ENCODE measurements at regions not wholly inside any gene's neighbourhood (a gene's known extent, or its start where the extent isn't known, plus 50 kb on each side); places are given as distances from the start of the nearest gene placed in this dataset.

DNA sequence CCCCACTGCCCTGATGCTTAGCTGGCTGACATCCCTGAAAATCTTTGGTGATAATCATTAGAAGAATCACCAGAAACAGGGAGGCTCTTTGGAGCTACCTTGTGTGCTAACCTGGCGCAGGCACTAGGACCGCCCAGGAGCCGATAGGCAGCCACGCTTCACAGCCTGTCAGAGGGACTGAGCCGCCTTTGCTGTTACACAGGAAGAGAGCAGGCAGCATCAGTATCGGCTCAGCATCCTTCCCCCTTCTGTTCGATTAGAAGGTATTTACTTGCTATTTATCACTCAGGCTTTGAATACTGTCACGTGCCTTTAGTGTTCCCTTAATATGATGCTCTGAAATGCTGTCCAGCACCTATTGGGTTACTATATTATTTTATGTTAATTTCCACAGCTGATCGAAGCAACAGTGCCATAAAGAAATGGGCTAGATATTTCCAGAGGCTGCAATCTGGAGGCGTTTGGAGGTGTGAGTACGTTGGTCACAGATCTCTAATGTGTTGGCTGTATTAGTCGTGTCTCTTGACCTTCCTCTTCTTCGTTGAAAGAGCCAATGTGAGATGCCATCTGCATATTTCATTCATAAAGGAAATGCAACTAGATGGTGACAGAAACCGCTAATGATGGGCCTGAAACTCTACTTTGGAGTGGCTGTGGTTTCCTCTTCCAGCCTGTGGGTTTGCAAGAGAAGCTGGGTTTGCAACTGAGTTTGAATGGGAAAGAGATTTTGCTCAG lies 110.4 kb upstream of the RAB27B start:
- peak; percentile 12 for DNase-seq (ENCODE audit: low read depth, low spot score)

DNA sequence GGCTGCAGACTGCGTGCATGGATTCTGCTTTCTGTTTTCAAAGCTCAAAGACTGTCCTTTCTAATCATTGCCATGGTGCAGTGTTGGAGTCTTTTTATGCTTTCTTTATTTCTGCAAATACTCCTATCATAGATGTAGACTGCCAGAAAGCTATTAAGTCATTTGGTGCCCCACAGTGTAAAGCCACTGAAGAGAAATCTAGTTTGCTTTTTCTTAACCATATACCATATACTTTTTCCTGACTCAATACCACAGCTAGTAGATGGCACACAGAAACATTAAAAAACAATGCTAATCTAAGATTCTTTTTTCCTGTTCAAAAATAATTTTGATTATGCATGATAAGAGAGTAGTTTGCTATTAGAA lies 109.9 kb upstream of the RAB27B start:
- DNase-seq (ENCODE audit: low read depth, low spot score) = no peak

DNA sequence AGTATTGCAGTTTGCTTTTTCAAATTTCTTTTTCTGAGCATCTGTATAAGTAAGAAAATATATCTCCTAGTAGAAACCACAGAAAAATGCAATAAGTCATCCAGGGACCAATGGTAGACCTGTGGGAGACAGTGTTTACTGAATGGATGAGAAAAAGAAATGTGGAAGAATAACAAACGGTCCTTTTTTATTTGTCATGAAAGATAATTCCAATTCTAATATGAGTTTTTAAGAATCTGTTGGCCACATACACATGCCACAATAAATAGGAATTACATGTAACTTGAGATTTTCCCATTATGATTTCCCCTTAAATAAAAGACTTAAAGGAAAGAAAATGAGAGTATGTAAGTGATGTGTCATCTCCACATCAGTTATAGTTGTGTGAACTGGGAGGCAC lies 107.7 kb upstream of the RAB27B start:
- DNase-seq (ENCODE audit: low read depth, low spot score) = no peak

DNA sequence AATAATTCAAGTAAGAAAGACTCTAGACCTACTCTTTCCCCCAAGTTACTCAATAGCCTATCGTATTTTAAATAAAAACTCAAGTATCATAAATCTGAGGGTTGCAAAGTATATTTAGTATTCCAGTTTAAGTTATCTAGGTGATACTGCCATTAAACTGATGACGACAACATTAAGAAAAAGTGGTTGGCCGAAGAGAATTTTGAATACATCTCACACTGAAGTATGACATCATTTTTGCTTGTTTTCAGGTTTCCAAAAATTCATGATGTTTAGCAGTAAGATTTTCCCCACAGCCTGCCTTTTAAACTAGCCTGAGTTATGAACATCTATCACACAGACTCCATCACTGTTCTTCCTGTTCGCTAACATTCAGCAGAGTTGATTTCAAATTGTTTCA lies 102.1 kb upstream of the RAB27B start:
- DNase-seq (ENCODE audit: low read depth, low spot score) = no peak

DNA sequence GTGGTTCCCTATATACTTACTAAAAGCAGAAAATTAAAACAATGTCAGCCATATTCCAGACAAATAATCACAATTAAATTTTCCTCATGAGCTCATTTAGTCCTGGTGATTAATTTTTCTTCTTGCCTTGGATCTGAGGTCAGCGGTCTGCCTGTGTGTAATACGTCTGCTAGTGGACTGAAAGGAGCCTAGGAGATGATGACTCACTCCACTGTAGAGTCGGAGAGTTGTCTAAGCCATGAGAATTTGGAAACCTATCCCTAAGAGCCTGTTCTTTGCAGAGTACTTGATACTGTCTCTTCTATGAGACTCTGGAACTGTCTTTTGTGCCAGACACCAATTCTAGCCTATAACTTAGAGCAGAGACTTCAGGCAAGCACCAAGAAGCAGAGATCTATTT lies 94.2 kb upstream of the RAB27B start:
- no peak for DNase-seq (ENCODE audit: low read depth, low spot score)

DNA sequence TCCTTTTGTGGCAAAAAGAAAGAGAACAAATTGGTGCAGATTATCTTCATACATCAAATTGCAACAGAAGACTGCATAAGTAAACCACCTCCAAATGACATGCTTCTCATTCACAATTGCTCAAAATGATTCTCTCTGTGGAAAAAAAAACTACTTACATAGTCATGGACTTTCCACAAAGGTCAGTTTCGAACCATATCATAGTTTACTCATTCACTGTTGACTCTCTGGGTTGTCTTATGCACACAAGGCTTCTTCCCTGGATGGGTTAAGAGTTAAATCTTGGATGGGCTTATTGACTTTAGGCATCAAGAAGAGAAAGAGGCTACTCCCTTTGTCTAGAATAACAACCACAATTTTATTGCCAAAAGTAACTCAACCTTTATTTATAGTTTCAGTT lies 91.3 kb upstream of the RAB27B start:
- no peak for DNase-seq (ENCODE audit: low read depth, low spot score)

DNA sequence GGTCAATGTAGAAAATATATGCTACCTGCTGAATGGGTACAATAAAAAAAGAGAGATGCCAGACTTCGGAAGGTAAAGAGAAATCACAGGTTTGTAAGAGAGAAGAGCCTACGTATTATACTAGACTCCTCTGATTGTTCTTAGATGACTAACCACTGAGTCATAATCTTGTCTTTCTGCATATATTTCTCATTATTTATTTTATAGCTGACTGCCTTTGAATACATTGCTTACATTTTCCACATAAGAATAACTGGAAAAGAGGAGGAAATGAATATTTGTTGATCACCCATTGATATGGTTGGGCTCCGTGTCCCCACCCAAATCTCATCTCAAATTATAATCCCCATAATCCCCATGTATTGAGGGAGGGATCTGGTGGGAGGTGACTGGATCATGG lies 90.3 kb upstream of the RAB27B start:
- no peak for DNase-seq (ENCODE audit: low read depth, low spot score)

DNA sequence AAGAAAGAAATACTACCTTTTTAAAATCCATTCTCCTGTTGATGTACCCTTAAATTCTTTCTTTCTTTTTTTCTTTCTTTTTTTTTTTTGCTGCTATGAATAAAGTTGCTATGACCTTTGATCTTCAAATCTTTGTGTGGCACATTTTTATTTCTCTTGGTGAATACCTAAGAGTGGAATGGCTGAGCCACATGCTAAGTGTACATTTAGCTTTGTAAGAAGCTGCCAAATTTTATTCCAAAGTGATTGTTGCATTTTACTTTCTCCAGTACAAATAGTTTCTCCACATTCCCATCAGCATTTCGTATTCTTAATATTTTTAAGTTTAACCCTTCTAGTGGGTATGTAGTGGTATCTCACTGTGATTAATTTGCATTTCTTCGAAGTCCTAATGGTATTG lies 88.8 kb upstream of the RAB27B start:
- no peak for DNase-seq (ENCODE audit: low read depth, low spot score)

DNA sequence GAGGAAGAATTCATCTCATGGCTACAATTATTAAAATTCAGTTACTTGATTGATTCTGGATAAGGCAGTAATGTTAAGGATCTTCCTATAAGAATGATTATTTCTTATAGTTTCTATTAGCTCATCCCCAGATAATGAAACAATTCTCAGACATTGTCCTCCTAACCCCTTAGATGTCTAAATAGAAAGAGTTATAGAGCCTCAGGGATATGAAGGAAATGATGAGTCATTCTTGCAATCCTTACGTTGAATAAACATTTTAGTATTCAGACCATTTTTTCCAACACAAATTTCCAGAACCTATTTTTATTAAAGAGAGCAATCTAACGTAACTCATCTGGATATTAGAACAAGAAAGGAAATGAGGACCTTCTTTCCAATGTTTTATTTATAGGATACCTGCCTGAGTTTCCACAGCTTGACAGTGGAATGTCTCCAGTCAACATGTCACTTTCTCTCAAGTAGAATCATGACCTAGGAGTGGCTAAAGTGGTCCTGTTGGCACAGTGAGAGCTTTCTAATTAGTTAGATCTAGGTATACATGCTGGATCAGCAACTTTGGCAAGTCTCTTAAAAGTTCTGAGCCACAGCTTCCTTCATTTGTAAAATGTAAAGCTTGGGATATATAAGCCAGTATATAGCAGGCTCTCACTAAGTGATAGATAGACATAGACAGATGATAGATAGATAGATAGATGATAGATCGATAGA lies 88.0 kb upstream of the RAB27B start:
- no peak for DNase-seq (ENCODE audit: low read depth, low spot score)

DNA sequence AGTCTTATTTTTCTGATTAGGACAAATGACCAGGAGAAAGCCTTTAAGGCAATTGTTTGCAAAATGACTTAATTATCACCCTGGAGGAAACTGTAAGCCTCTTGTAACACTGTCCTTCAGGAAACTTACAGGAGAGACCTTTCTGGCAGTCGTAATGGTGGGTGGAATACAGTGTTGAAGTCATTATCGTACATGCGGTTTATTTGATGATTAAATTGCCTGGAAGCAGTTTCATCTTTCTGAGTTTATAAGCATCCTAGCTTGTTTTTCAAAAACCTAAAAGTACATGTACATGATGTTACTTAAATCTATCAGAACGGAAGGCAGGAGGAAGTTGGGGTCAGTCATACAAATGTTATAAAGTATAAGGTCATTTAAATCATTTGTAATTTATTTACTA lies 86.2 kb upstream of the RAB27B start:
- DNase-seq (ENCODE audit: low read depth, low spot score) = no peak

DNA sequence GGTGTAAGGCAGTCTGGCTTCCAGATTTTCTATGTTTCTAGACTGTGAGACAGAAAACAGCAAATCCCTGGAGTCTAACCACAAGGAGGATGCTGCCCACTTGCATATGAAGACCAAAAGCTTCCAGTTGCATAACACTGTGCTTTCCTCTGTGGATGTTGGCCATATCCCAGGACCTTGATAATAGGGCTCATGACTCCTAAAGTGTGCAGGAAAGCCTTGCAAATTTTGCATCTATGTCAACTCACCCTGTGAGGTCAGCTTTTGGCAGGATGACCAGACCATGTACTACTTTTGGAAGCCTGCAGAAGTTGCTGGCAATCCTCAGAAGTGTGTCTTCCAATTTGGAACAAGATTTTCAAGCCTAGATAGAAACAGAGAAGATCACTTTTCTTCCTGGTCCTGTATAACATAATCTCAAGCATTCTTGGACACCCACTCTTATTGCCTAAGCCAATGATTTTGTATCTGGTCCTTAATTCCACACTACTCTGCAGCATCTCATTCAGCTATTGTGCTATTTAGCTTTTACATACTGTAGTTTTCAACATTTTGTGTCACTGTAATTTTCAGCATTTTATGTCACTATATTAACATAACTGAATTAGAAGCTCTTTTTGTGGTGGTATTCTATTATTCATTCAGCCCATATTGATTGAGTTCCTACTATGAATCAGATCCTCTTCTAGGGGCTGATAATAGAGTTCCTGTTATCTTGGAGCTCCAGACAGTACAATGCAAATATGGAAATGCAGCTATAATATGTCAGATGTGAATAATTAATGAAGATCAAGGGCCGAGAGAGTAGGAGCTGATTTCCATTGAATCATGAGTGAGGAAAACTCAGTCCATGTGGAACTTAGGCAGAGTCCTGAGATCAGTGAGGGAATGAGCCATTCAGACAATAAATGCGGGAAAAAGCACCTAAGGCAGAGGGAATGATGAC lies 85.3 kb upstream of the RAB27B start:
- DNase-seq (ENCODE audit: low read depth, low spot score) = no peak

DNA sequence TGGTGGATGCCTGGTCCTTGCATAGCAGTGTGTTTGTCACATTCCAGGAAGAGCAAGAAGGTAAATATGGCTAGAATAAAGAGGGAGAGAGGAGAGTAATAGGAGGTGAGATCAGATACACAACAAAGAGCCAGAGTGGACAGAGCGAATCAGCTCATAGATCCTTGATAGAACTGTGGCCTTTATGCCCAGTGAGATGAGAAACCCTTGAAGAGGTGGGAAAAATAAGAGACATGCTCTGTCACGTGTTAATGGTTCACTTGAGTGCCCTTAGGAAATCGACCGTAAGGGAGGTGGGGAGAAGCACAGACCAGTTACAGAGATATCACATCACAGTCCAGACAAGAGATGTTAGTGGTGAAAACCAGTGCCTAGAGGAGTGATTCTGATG lies 84.7 kb upstream of the RAB27B start:
- DNase-seq (ENCODE audit: low read depth, low spot score) = no peak

DNA sequence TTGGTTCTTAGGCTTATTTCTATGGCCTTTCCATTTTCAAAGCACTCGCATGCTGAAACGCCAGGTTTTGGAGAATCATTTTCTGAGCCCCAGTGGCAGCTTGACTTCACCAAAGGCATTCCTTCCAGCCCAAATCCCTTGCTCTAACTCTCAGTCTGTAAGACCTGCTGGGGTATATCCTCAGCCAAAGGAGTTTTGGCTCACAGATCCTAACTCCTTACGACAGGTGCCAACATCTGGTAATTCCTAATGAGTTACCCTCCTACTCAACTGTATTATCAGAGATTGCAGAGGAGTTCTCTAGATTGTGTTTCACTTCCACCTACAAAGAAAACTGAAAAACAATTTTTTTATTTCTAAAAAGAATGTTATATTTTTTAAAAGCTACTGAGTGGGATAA lies 79.0 kb upstream of the RAB27B start:
- no peak for DNase-seq (ENCODE audit: low read depth, low spot score)

DNA sequence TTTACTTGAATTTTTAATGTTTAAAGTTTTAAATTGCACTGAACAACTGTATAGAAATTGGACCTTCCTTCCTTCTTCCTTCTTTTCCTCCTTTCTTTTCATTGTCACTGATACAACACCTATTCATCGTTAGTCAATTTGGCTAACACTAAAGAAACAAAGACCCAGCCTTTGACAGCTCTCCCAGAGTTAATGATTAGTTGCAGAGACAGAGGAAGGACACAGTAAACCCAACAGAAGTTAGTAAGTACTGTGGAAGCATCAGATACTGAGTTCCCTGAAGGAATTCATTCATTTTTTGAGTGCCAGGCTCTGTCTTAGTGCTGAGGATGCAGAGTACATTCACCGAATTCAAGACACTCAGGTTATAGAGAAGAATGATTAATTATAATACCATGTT lies 77.9 kb upstream of the RAB27B start:
- no peak for DNase-seq (ENCODE audit: low read depth, low spot score)

DNA sequence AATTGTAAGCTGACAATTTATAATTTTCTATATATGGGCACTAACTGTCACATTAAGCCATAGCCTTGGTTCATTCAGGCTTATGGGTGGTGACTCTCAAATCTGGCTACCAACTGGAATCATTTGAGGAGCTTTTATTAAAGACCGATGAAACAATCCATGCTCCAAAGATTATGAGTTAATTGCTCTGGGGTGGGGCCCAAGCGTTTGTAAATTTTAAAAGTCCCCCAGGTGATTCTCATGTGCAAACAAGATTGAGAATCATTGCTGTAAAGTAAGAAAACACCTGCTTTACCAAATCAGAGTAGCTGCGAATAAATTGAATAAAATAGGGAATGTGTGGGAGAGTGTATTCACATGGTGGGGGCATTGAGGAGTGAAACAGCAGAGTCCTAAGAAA lies 76.1 kb upstream of the RAB27B start:
- no peak for DNase-seq (ENCODE audit: low read depth, low spot score)

DNA sequence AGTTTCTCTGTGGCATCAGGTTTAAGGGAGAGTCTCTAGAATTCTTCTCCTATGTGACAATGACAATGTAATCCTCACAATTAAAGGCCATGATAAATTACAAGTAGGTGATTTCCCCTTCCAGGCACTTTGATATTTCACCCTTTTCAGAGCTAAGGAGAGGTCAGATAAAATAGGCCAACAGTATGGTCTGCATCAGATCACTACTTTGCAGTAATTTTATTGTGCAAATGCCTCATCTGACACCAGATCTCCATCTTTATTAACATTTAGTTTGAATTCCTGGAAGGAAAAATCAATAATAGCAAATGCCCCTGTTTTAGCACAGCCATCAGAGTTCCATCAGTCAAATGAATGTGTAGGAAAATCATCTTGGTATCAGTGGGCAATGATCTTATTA lies 72.8 kb upstream of the RAB27B start:
- DNase-seq (ENCODE audit: low read depth, low spot score) = no peak

DNA sequence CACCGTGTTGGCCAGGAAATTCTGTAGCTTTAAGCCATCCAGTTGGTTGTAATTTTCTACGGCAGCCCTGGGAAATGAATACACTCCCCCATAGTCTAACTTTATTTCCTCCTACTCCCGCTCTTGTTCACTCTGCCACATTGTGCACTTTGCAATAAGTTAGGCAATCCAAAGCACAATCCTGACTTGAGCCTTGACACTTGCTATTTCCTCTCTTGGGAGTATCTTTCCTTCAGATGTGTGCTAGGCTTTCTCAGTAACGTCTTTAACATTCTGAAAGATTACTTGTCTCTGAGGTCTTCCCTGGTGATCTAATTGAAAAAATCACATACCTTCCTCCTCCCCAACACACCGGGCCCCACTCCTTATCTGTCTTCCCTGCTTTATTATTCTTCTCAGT lies 65.9 kb upstream of the RAB27B start:
- DNase-seq (ENCODE audit: low read depth, low spot score) = no peak

DNA sequence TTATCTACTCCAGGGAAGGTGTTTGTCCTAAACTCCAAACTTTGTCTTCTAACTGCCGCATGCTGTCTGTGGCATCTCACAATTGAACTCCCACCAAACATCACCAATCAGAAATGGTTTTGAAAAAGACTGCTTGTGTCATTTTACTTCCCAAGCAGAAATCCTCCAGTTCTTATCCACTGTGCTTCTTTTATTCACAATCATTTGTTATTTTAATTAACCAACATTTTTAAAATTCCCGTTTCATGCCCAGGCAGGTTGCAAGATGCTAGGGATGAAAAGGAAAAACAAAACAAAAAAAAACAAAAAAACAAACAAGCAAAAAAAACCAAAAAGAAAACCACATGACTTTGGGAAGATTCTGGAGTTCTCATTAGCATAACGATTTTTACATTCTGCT lies 63.5 kb upstream of the RAB27B start:
- no peak for DNase-seq (ENCODE audit: low read depth, low spot score)

DNA sequence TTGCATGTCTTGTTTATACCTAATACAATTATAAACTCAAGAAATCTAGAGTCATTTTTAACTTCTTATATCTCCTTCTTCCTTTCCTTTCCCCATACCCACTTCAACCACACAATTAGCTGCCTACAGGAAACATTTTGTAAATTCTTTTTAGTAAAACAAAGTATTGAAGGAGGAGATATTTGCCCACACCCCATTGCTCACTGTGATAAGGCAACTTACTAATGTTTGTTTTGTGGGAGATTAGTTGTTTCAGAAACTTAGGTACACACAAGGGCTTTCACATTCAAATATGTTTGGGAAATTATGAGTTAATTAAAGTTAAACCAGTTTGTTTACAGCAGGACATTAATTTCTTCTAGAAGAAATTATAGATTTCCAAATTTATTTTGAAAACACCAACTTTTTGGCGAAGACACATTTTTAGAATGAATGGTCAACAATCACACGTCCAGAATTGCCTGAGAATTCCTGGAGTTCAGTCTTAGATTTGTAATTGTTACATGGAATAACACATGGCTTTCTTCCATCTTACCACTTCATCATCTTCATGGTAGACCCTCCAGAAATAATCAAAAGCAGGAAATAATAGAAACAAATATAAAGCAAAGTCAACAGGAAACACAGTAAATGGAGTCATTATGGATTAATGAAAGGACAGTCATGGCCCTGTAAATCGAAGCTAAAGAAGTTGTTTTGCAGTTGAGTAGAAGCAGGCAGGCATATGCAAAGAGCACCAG lies 62.5 kb upstream of the RAB27B start:
- no peak for DNase-seq (ENCODE audit: low read depth, low spot score)

DNA sequence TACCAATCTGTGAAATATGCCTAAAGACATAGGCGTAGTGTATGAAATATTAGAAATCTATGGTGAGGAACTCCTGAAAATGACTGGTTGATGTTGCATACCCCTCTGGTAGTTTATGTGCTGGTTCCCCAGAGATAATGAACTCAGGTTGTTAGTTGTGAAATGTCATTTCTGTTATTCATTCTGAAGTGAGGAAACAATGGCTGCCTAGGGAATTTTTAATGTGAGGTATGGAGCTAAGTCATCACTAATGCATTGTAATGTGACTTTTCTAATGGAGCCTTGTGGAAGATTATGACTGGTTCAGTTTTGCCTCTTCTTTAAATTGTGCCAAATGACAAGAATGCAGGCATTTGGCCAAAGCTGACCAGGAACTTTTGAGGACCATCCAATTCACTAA lies 61.6 kb upstream of the RAB27B start:
- DNase-seq (ENCODE audit: low read depth, low spot score) = no peak

DNA sequence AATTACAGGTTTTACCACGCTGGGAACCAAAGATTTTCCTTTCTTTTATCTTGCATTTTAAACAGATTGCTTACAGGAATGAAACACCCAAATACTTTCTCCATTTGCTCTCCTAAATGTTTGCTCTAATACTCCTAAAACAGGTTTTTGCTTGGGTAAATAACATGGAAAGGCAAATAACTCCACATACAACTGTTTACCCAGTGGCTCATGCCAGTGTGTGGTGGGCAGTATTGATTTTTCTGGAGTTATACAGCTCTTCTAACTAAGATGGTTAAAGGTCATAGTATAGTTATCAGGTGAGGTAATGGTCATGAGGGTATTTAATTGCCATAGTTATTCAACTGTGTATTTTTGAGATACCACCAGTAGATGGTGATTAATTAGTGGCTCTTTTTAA lies 61.2 kb upstream of the RAB27B start:
- DNase-seq (ENCODE audit: low read depth, low spot score) = no peak

All from iPS DF 19.7 (cell line).